SK-N-SH (cell line): ENCODE measurements at regions not wholly inside any gene's neighbourhood (a gene's known extent, or its start where the extent isn't known, plus 50 kb on each side); places are given as distances from the start of the nearest gene placed in this dataset.
"Not testable (repeated sequence)": the region's sequence is repeated elsewhere in the genome, so short reads cannot be mapped to it uniquely, and the experiment has no call there.

Source experiments
- GABPA ChIP-seq: IDR thresholded peaks from 2 replicates; pipeline ENCODE4 v1.4.0; 2012; ENCODE audit warnings: low read depth, mild to moderate bottlenecking
- JUND ChIP-seq: IDR thresholded peaks from 2 replicates; pipeline ENCODE4 v1.4.0; 2012
- MAX ChIP-seq: IDR thresholded peaks from 2 replicates; pipeline ENCODE4 v1.4.0; 2012; ENCODE audit warnings: low read depth
- NFIC ChIP-seq: IDR thresholded peaks from 2 replicates; pipeline ENCODE4 v1.4.0; 2012; ENCODE audit warnings: borderline replicate concordance
- POLR2AphosphoS5 ChIP-seq: IDR thresholded peaks from 2 replicates; pipeline ENCODE4 v1.6.1; 2012; ENCODE audit warnings: low read depth, low read length
- RFX5 ChIP-seq: IDR thresholded peaks from 2 replicates; pipeline ENCODE4 v1.6.1; 2012; ENCODE audit warnings: mild to moderate bottlenecking, improper control_type of control experiment, low read length
- TAF1 ChIP-seq: IDR thresholded peaks from 2 replicates; pipeline ENCODE4 v1.6.1; 2012; ENCODE audit warnings: low read depth, mild to moderate bottlenecking, low read length, moderate library complexity, borderline replicate concordance
- TF ChIP-seq, protein P1 (sequence below): fragments of 200-600 bp; sonication (generic); IDR thresholded peaks from 2 replicates; pipeline ENCODE4 v1.6.1; 2017; ENCODE audit warnings: antibody characterized with exemption, mild to moderate bottlenecking, moderate library complexity
- TF ChIP-seq, protein P2 (sequence below): IDR thresholded peaks from 2 replicates; pipeline ENCODE4 v1.6.1; 2012; ENCODE audit warnings: mild to moderate bottlenecking, low read depth, low read length, moderate library complexity

DNA sequence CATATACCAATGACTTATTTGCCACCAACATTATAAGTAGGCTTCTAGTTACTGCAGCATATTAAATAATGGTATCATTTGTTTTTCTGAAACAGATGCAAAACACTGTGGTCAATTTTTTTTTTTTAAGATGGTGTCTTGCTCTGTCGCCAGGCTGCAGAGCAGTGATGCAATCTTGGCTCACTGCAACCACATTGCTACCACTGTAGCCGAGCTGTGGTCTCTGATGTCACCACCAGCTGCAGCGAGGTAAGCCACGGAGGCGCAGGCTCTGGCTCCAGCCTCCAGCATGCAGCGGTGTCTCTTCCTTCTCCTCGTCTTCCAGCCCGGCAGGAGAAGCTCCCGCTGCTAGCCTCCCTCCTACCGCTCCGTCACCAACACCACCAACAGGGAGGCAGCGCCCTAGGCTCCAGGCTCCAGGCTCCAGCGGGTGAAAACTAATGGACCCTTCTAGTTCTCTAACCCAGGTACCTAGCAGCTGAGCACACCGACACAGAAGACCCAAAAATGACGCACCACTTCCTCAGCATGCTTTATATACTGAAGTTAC lies 840.8 kb downstream of the SPATA31A1 start:
- TF ChIP-seq MAX, POLR2AphosphoS5, NFIC, RFX5, JUND, GABPA, TAF1: not testable (repeated sequence)
- TF ChIP-seq, protein P1, sequence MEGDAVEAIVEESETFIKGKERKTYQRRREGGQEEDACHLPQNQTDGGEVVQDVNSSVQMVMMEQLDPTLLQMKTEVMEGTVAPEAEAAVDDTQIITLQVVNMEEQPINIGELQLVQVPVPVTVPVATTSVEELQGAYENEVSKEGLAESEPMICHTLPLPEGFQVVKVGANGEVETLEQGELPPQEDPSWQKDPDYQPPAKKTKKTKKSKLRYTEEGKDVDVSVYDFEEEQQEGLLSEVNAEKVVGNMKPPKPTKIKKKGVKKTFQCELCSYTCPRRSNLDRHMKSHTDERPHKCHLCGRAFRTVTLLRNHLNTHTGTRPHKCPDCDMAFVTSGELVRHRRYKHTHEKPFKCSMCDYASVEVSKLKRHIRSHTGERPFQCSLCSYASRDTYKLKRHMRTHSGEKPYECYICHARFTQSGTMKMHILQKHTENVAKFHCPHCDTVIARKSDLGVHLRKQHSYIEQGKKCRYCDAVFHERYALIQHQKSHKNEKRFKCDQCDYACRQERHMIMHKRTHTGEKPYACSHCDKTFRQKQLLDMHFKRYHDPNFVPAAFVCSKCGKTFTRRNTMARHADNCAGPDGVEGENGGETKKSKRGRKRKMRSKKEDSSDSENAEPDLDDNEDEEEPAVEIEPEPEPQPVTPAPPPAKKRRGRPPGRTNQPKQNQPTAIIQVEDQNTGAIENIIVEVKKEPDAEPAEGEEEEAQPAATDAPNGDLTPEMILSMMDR: not testable (repeated sequence)
- TF ChIP-seq, protein P2, sequence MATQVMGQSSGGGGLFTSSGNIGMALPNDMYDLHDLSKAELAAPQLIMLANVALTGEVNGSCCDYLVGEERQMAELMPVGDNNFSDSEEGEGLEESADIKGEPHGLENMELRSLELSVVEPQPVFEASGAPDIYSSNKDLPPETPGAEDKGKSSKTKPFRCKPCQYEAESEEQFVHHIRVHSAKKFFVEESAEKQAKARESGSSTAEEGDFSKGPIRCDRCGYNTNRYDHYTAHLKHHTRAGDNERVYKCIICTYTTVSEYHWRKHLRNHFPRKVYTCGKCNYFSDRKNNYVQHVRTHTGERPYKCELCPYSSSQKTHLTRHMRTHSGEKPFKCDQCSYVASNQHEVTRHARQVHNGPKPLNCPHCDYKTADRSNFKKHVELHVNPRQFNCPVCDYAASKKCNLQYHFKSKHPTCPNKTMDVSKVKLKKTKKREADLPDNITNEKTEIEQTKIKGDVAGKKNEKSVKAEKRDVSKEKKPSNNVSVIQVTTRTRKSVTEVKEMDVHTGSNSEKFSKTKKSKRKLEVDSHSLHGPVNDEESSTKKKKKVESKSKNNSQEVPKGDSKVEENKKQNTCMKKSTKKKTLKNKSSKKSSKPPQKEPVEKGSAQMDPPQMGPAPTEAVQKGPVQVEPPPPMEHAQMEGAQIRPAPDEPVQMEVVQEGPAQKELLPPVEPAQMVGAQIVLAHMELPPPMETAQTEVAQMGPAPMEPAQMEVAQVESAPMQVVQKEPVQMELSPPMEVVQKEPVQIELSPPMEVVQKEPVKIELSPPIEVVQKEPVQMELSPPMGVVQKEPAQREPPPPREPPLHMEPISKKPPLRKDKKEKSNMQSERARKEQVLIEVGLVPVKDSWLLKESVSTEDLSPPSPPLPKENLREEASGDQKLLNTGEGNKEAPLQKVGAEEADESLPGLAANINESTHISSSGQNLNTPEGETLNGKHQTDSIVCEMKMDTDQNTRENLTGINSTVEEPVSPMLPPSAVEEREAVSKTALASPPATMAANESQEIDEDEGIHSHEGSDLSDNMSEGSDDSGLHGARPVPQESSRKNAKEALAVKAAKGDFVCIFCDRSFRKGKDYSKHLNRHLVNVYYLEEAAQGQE: not testable (repeated sequence)
